ENCODE measurements at regions not wholly inside any gene's neighbourhood (a gene's known extent, or its start where the extent isn't known, plus 50 kb on each side); places are given as distances from the start of the nearest gene placed in this dataset.

DNA sequence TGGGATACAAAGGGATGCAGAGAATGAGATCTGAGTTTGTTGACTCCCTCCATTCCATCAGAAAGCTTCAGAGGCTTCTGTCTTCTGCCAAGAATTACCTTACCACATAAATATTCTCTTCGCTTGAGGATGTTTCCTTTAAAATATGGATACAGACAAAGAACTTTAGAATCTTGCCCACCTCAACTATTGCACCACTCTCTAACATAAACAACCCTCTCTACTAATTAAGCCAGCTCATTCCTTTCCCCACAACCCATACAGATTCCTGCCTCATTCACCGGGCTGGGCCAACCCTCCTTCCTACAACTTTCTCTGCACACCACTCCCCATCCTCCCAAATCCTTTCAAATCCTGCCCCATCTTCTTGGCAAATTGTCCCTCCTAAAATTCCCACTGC, 315.8 kb downstream of the RAB28 start:
- DNase-seq (ENCODE audit: insufficient read length, low spot score) (no peak), FAIRE-seq (no peak)
- TF ChIP-seq, protein P1, sequence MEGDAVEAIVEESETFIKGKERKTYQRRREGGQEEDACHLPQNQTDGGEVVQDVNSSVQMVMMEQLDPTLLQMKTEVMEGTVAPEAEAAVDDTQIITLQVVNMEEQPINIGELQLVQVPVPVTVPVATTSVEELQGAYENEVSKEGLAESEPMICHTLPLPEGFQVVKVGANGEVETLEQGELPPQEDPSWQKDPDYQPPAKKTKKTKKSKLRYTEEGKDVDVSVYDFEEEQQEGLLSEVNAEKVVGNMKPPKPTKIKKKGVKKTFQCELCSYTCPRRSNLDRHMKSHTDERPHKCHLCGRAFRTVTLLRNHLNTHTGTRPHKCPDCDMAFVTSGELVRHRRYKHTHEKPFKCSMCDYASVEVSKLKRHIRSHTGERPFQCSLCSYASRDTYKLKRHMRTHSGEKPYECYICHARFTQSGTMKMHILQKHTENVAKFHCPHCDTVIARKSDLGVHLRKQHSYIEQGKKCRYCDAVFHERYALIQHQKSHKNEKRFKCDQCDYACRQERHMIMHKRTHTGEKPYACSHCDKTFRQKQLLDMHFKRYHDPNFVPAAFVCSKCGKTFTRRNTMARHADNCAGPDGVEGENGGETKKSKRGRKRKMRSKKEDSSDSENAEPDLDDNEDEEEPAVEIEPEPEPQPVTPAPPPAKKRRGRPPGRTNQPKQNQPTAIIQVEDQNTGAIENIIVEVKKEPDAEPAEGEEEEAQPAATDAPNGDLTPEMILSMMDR (IDR thresholded peaks at IDR 0.05; ENCODE audit: insufficient read depth, missing control alignments): no peak

DNA sequence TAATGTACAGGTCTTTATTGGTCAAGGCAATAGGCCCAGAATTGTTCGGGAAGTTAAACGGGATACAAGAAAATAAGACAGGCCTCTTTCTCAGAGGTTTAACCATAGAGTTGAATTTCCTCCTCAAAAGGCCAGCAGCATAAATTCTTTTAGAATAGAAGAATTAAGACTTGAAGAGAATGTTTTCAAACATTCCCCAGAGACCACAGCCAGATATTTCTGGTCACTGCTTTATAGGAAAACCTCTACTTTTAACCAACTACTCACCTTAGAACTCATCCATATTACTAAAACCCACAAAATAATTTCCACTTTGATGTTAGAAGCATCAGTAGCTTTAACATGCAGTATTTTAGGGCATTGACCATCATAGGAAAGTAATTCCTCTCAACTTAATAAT, 317.9 kb downstream of the RAB28 start:
- DNase-seq (ENCODE audit: insufficient read length, low spot score) (no peak), FAIRE-seq (no peak)
- TF ChIP-seq, protein P1 (IDR thresholded peaks at IDR 0.05; ENCODE audit: insufficient read depth, missing control alignments): no peak

DNA sequence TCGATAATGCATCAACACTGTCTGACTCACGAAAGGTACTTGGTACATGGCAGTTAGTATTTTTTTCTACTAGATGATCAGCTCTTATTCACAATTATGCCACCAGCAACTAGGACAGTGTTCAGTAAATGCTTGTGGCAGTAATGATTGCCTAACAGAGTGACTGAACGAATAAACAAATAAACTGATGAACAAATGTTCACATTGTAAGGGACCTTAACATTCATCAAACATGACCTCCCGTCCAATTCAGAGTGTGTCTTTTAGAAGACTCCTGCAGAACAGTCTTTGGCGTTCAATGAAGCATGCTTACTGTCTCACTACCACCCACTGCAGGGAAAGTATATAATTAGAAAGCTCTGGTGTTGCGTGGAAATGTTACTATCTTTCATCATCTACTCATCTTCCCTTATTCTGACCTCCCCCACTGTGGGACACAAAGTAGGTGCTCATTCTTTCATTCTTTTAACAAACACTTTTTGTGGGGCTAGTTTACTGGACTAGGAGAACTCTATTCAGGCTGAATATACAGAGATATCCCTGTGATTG, 319.3 kb downstream of the RAB28 start:
- no peak for DNase-seq (ENCODE audit: insufficient read length, low spot score)
- FAIRE-seq: no peak
- TF ChIP-seq, protein P1 (IDR thresholded peaks at IDR 0.05; ENCODE audit: insufficient read depth, missing control alignments): no peak

GRCh38 chr4:13162886-13163285, 321.3 kb downstream of the RAB28 start:
- FAIRE-seq: no peak
- TF ChIP-seq, protein P1 (IDR thresholded peaks at IDR 0.05; ENCODE audit: insufficient read depth, missing control alignments): no peak
- no peak for DNase-seq (ENCODE audit: insufficient read length, low spot score)

DNA sequence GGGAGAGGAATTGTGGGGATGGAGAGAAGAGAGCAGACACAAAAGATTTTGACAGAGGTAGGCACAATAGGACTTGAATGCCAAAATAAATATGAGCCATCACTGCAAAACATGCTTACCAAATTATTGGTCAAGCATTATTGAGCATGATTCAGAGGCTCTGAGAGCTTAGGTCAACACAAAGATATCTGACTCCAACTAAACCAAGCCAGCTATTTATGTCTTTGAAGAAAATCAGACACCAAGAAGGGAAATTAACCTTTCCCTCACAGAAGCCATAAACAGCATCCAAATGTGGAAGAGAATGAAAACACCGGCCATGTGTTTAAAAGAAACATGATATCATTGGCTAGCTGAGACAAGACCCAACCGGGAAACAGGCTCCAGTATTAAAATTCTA, 323.2 kb downstream of the RAB28 start:
- no peak for DNase-seq (ENCODE audit: insufficient read length, low spot score)
- FAIRE-seq: no peak
- TF ChIP-seq, protein P1 (IDR thresholded peaks at IDR 0.05; ENCODE audit: insufficient read depth, missing control alignments): no peak

DNA sequence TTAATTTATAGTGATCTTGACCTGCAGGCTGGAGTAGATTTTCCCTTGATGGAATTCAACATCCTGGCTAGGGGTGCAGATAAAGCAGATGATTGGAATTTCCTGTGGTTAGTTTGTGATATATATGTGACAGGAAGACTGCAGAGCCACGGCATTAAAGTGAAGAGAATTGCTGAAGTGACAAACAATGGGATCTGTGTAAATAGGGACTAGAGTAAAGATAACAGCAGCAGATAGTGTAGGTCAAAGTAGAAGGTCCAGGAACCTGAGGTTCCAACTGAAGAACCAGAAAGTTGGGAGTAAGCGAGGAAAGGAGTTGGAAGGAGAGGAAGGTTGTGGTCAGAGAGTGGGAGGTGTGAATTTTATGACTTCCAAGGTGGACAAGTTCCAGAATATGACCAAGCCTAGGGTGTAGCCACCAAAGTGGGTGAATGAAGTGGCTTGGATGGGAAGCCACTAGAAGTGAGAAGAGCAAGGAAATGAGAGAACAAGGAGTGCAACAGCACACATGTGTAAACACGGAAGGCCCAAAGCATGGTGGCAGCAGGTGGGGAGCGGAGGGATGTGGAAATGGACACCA, 325.0 kb downstream of the RAB28 start:
- FAIRE-seq: no peak
- TF ChIP-seq, protein P1 (IDR thresholded peaks at IDR 0.05; ENCODE audit: insufficient read depth, missing control alignments): no peak
- DNase-seq (ENCODE audit: insufficient read length, low spot score): no peak

DNA sequence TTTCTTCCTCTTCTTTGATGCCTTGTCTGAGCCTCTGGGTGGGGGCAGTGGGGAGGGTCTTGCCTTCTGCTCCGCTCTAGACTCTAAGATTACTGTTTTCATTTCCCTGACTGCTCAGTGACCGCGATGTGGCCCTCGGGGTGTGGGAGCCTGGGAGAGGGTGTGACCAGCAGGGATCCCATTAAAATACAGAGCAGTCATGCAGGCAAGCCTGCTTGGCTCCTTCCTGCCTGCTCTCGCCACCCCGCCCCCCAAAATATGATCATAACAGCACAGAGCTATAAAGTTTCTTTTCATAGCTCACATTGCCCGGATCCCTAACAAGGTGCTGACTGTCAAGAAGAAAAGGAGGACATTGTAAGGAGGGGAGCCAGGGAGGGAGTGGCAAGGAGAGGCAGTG, 332.9 kb downstream of the RAB28 start:
- no peak for DNase-seq (ENCODE audit: insufficient read length, low spot score)
- FAIRE-seq: no peak
- TF ChIP-seq, protein P1 (IDR thresholded peaks at IDR 0.05; ENCODE audit: insufficient read depth, missing control alignments): no peak

Measured in D721Med (cell line).